HL-60 (cell line): ENCODE measurements at regions not wholly inside any gene's neighbourhood (a gene's known extent, or its start where the extent isn't known, plus 50 kb on each side); places are given as distances from the start of the nearest gene placed in this dataset.
"Not testable (repeated sequence)": the region's sequence is repeated elsewhere in the genome, so short reads cannot be mapped to it uniquely, and the experiment has no call there.

Experiments
- DNase-seq, 2 experiments: peaks; one replicate each; pipeline ENCODE4 v3.0.0-alpha.2; 2010 to 2020; ENCODE audit warnings: low read depth in 1 of 2, low spot score in 1 of 2
- H3K27ac ChIP-seq: fragments of 250-450 bp; sonication (Bioruptor Pico); replicated peaks from 2 replicates; pipeline ENCODE4 v1.5.1; 2020; ENCODE audit warnings: mild to moderate bottlenecking, moderate library complexity
- H3K27me3 ChIP-seq: fragments of 250-450 bp; sonication (Bioruptor Pico); 2 replicates; pipeline ENCODE4 v1.5.1; 2021; ENCODE audit warnings: mild to moderate bottlenecking, moderate library complexity; ENCODE audit not compliant: insufficient read depth, poor library complexity, severe bottlenecking
- H3K4me3 ChIP-seq: replicated peaks from 2 replicates; pipeline ENCODE4 v1.5.1; 2011; ENCODE audit warnings: mild to moderate bottlenecking, control low read depth, low read length; ENCODE audit not compliant: insufficient read depth
- CTCF ChIP-seq: IDR thresholded peaks from one replicate; pipeline ENCODE4 v1.5.1; 2011; ENCODE audit warnings: low read length, control low read depth, inconsistent platforms; ENCODE audit not compliant: insufficient read depth
- GABPA ChIP-seq: IDR thresholded peaks from 2 replicates; pipeline ENCODE4 v1.6.1; 2012; ENCODE audit warnings: low read depth
- POLR2AphosphoS5 ChIP-seq: IDR thresholded peaks from 2 replicates; pipeline ENCODE4 v1.6.1; 2012; ENCODE audit warnings: low read depth
- REST ChIP-seq: IDR thresholded peaks from 2 replicates; pipeline ENCODE4 v1.6.1; 2012; ENCODE audit warnings: low read depth; ENCODE audit not compliant: insufficient replicate concordance
- SPI1 ChIP-seq: IDR thresholded peaks from 2 replicates; pipeline ENCODE4 v1.6.1; 2012; ENCODE audit warnings: low read depth, mild to moderate bottlenecking, borderline replicate concordance

- DNase-seq, result no peak
- no peak overlapping the region for H3K27ac ChIP-seq
- no peaks in the 10 kb centered on the region for H3K27me3 ChIP-seq
- no peak for TF ChIP-seq POLR2AphosphoS5
- no peak for TF ChIP-seq CTCF
- no peak for TF ChIP-seq GABPA
- no peak for TF ChIP-seq SPI1
- TF ChIP-seq REST, result no peak
- H3K4me3 ChIP-seq, result no peak overlapping the region
Measured at GRCh38 chr17:79557276-79558090, 53.4 kb downstream of the RBFOX3 start.

- Histone ChIP-seq H3K4me3 (no peak overlapping the region), H3K27ac (no peak overlapping the region), H3K27me3 (no peaks in the 10 kb centered on the region)
- no peak for DNase-seq
- no peak for TF ChIP-seq REST
- TF ChIP-seq GABPA, result no peak
- no peak for TF ChIP-seq CTCF
- TF ChIP-seq SPI1, result no peak
- TF ChIP-seq POLR2AphosphoS5, result no peak
Measured at GRCh38 chr17:79556271-79556670, 54.6 kb downstream of the RBFOX3 start.

GRCh38 chr17:79555543-79555942, 55.3 kb downstream of the RBFOX3 start:
- Histone ChIP-seq H3K4me3 (no peak overlapping the region), H3K27me3 (no peaks in the 10 kb centered on the region), H3K27ac (no peak overlapping the region)
- no peak for DNase-seq
- no peak for TF ChIP-seq REST

- not testable (repeated sequence) for DNase-seq, H3K27me3 ChIP-seq, H3K27ac ChIP-seq, H3K4me3 ChIP-seq
Measured at GRCh38 chr17:79554346-79554745, 56.5 kb downstream of the RBFOX3 start.
